Choroid plexus epithelial cell (primary cell): ENCODE measurements at regions not wholly inside any gene's neighbourhood (a gene's known extent, or its start where the extent isn't known, plus 50 kb on each side); places are given as distances from the start of the nearest gene placed in this dataset.
"Not testable (repeated sequence)": the region's sequence is repeated elsewhere in the genome, so short reads cannot be mapped to it uniquely, and the experiment has no call there.

Source experiments
- DNase-seq: peaks from one replicate; pipeline ENCODE4 v3.0.0-alpha.2; 2010; ENCODE audit warnings: low read depth
- H3K4me3 ChIP-seq: 2 replicates; pipeline ENCODE4 v1.5.1; 2011; ENCODE audit warnings: low read depth, mild to moderate bottlenecking, control low read depth, low read length, moderate library complexity
- TF ChIP-seq, protein P1 (sequence below): conservative IDR thresholded peaks from 2 replicates; pipeline ENCODE4 v1.5.1; 2011; ENCODE audit warnings: low read depth, mild to moderate bottlenecking, control low read depth, inconsistent platforms, low read length, moderate library complexity

GRCh38 chr6:102936959-102937358, 1543.5 kb downstream of the GRIK2 start:
- TF ChIP-seq, protein P1, sequence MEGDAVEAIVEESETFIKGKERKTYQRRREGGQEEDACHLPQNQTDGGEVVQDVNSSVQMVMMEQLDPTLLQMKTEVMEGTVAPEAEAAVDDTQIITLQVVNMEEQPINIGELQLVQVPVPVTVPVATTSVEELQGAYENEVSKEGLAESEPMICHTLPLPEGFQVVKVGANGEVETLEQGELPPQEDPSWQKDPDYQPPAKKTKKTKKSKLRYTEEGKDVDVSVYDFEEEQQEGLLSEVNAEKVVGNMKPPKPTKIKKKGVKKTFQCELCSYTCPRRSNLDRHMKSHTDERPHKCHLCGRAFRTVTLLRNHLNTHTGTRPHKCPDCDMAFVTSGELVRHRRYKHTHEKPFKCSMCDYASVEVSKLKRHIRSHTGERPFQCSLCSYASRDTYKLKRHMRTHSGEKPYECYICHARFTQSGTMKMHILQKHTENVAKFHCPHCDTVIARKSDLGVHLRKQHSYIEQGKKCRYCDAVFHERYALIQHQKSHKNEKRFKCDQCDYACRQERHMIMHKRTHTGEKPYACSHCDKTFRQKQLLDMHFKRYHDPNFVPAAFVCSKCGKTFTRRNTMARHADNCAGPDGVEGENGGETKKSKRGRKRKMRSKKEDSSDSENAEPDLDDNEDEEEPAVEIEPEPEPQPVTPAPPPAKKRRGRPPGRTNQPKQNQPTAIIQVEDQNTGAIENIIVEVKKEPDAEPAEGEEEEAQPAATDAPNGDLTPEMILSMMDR, result no peak
- DNase-seq, result no peak
- H3K4me3 ChIP-seq, result no peak overlapping the region

- TF ChIP-seq, protein P1, result no peak
These were observed 1534.6 kb downstream of the GRIK2 start for GRCh38 chr6:102928109-102928508.

GRCh38 chr6:102918161-102918560, 1524.7 kb downstream of the GRIK2 start:
- TF ChIP-seq, protein P1, result no peak
- no peak overlapping the region for H3K4me3 ChIP-seq
- no peak for DNase-seq

More at GRCh38 chr6:102928109-102928508, 1534.6 kb downstream of the GRIK2 start:
- H3K4me3 ChIP-seq, result no peak overlapping the region
- no peak for DNase-seq

DNA sequence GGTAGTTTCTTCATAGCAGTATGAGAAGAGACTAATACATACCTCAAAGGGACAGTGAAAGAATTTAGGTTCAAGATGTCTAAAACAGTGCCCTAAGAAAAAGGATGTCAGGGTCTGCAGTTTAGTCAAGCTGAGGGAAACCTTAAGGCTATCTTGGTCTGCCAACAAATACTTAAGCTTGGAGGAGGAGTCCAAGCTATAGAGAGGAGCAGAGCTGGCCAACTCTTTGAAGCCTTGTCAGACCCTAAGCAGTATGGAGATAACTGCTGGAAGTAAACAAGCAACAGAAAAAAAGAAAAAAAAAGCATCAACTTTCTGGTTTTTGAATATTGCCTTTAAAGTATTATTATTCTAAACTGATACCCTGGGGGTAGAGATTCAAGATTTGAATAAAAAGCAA, 1518.1 kb downstream of the GRIK2 start:
- TF ChIP-seq, protein P1, result no peak
- no peak for DNase-seq
- H3K4me3 ChIP-seq, result no peak overlapping the region

GRCh38 chr6:102910701-102911139, 1517.2 kb downstream of the GRIK2 start:
- not testable (repeated sequence) for DNase-seq, H3K4me3 ChIP-seq

DNA sequence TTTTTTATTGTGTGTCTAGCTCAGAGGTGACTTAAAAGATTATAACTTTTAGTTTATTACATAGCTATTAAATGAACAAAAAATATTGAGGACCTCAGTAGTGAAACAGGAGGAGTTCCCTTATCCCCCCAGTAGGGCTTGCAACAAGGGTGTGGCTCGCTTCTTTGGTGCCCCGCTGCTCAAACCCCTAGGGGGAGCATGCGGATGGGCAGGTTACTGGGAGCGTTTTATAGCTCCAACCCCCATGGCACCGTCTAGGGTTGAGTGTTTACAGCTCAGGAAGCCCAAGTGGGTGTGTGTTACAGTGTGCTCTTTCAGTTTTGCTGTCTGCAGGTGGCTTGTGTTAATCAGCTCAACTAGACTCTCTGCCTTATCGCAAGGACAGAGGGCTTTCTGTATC, 1513.7 kb downstream of the GRIK2 start:
- TF ChIP-seq, protein P1, result no peak
- DNase-seq, result no peak
- no peak overlapping the region for H3K4me3 ChIP-seq

DNA sequence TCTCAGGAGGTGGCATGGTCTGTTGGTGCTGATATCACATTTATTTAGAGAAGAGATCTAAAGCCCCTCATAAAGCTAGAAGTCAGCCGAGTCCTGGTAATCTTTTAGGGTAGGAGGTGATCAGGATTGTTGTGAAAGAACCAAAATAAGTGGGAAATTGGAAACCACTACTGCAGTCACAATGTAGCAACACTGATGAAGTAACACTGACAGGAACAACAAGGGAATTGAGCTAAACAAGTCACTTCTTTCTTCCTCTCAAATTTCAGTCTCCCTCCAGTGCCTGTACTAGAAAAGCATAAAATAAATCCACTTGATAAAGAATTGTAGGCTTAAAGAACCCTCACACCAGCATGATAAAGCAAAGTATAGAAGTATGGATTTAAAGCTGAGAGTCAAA, 1509.0 kb downstream of the GRIK2 start:
- DNase-seq, result no peak
- TF ChIP-seq, protein P1, result no peak
- H3K4me3 ChIP-seq, result no peak overlapping the region

- no peak for DNase-seq
- TF ChIP-seq, protein P1, result no peak
- no peak overlapping the region for H3K4me3 ChIP-seq
These were observed 1502.2 kb downstream of the GRIK2 start for GRCh38 chr6:102895683-102896082.
